ENCODE measurements at regions not wholly inside any gene's neighbourhood (a gene's known extent, or its start where the extent isn't known, plus 50 kb on each side); places are given as distances from the start of the nearest gene placed in this dataset.
"Not testable (repeated sequence)": the region's sequence is repeated elsewhere in the genome, so short reads cannot be mapped to it uniquely, and the experiment has no call there.

DNA sequence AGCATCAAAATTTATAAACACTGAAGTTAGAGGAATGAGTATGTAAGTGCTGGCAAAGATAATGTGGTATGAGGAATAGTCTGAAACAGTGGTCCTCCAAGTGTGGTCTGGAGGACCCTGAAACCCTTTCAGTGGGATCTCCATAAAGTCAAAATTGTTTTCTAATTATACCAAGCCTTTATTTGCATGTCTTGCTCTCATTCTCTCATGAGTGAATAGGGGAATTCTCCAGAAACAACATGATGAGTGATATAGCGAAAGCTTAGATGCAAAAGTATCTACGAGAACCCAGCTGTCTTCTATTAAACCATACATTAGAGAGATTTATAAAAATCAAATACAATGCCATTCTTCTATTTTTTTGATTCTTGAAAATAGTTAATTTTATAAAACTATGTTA, 145.0 kb upstream of the RAG2 start:
- no peak for DNase-seq (ENCODE audit: low read depth in 2 of 2)

DNA sequence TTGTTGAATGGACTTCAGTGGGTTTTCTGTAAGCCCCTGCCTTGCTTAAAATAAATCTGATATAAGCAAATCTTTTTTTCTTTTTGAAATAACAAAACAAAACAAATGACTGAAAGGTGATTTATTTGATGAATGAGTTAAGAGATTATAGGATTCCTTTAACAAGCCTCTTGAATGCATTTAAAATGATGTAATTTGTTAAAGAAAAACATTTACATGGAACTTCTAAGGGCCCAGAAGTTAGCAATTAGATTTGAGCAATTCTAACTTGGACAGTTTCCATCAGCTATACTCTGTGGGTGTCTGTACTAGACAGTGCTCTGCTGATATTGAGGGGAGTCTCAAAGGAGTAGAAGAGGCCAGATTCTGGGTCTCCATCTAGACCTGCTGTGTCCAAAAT, 143.5 kb upstream of the RAG2 start:
- no peak for DNase-seq (ENCODE audit: low read depth in 2 of 2)

DNA sequence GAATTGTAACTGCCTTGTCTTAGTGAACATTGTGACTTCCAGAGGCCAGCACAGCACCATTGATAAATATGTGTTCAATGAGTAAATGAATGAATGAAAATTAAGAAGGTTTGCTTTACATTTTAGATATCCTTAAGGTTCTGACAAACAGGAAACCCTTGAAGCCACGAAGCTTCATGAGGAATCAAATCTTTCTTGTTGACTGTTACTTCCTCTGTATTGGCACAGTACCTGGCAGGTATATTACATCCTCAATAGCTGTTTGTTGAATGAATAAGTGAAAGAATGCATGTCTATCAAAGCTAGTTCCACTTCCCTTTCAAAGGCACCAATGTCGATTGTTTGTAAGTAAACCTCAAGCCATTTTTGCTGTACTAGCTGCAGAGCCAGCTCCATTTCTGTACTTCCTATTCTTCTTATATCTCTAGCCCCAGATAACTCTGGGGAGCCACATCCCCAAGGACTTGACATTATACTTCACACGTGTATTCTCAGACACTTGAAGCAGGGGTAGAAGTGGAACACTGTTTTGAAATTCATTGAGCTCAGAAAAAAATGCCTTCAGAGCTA, 140.3 kb upstream of the RAG2 start:
- DNase-seq (ENCODE audit: low read depth in 2 of 2) = no peak

DNA sequence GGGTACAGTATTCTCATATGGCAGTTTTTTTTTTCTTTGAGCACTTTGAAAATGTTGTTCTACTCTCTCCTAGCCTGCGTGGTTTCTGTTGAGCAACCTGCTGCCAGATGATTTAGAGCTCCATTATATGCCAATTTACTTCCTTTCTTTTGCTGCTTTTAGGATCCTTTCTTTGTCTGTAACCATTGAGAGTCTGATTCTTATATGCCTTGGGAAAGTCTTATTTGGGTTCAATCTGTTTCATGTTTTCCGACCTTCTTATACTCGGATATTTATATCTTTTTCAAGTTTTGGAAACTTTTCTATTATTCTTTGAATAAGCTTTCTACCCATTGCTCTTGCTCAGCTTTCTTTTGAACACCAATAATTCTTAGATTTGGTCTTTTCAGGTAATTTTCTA, 138.1 kb upstream of the RAG2 start:
- DNase-seq (ENCODE audit: low read depth in 2 of 2) = no peak

DNA sequence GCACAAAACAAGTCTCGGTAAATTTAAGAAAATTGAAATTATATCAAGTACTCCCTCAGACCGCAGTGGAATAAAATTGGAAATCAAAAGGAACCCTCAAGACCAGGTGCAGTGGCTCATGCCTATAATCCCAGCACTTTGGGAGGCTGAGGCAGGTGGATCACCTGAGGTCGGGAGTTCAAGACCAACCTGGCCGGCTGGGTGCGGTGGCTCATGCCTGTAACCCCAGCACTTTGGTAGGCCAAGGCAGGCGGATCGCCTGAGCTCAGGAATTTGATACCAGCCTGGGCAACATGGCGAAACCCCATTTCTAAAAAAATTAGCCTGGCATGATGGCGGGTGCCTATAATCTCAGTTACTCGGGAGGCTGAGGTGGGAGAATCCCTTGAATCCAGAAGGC, 135.7 kb upstream of the RAG2 start:
- not testable (repeated sequence) for DNase-seq (ENCODE audit: low read depth in 2 of 2)

DNA sequence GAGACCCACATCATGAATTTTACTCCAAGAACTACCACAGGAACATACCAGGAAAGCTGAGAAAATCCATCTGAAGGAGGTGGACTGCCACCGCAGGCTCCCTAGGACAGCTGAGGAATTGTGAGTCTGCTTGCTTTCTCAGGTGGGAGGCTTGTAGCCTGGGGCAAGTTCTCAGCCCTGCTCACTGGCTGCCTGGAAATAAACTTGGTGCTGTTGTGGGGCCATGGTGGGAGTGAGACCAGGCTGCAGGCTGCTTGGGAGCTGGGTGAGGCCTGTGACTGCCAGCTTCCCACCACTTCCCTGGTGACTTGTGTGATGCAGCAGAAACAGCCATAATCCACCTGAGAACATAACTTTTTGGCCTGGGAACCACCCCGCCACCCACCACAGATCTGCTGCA, 132.7 kb upstream of the RAG2 start:
- no peak for DNase-seq (ENCODE audit: low read depth in 2 of 2)

DNA sequence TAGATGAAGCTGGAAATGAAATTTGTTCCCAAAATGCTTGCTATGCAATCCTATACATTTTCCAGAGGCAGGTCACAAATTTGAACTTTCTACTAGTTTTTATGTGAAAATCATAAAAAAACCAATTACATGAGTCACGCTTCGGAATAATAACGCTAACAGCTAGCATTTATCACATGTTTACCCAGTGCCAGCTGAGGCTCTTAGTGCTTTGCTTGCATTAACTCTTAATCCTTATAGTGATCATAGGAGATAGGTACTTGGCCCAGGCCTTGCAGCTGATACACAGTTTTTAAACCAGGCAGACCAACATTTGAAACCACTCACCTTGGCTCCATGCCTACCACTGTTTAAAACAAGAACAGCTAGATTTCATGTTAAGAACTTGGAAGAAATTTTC, 131.8 kb upstream of the RAG2 start:
- no peak for DNase-seq (ENCODE audit: low read depth in 2 of 2)

DNA sequence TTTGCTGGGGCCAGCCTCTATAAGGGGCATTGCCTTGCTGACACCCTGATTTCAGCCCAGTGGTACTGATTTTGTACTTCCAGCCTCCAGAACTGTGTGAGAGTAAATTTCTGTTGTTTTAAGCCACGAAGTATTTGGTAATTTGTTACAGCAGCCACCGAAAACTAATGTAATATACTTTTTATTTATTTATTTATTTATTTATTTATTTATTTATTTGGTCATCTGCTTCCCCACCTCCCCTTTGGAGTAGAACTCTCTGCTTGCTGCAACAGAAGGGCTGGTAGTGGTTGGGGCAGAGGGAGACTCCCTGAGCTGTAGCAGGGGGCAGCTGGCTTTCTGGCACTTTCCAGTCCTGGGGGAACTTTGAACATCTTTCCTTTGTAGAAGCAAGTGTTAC, 128.4 kb upstream of the RAG2 start:
- no peak for DNase-seq (ENCODE audit: low read depth in 2 of 2)

DNA sequence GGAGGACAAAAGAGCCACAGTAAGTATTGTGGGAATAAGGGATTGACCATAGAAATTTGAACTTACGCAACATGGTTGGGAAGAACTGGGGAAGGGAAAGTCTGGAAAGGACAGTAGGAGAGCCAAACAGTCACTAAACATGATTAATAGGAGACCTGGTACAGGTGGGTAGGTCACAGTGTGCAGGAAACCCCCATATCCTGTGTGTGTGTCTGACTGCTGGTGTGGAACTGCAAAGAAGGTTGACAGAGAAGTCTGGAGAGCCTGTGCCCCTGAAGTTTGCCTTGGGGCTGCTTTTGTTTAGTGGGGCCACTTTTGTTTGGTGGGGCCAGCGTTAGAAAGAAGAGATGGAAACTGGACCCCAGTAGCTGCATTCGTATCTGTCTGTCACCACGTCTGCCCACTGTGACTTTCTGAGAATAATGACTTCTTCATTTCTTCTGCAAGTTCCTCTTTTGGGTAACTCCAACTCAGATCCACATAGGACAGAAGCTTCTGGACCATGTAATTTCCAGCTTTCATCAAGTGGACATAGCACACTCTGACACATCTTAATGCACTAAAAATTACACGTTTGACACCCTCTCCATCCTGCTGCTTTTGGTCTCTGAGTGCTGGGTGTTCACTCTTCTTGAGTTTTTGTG, 126.8 kb upstream of the RAG2 start:
- no peak for DNase-seq (ENCODE audit: low read depth in 2 of 2)

DNA sequence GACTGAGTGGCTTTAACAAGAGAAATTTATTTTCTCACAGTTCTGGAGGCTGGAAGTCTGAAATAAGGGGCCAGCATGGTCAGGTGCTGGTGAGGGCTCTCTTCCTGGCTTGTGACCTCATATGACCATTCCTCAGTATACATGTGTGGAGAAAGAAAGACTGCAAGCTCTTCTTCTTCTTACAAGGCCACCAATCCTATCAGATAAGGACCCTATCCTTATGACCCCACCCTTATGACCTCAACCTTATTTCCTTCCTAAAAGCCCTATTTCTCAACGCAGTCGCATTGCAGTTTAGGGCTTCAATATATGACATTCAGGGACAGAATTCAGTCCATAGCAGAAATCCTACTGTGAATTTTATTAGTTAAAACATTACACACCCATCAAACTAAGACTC, 124.4 kb upstream of the RAG2 start:
- no peak for DNase-seq (ENCODE audit: low read depth in 2 of 2)

DNA sequence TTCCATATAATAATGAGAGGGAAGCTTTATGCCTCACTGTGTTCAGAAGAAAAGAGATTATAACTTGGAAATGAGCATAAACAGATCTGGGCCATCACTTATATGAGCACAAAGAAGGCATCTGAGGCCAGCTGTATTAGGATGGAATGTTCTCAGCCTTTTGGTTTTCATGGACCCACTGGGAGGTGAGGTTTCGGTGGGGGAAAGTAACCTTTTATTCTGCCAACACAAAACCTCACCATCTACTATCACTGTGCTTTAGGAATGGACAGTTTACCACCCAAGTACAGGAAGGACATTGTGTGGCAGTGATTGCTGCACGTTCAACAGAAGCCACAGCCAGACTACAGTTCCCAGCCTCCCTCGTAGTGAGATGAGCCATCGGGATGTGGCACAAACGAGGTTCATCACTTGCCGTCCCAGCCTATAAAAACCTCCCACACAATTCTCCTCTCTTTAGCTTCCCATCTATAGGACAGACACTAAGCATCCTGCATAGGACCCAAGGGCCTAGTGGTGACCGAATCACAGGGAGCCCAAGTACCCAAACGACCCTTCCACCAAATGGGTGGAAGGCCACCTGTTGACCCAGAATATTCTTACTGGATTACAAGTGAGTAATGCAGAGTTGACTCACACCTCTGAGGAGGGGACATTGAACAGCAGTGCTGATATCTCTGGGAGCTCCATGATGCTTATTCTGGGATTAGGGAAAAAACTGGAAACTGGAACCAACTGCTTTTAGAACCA, 121.5 kb upstream of the RAG2 start:
- no peak for DNase-seq (ENCODE audit: low read depth in 2 of 2)

DNA sequence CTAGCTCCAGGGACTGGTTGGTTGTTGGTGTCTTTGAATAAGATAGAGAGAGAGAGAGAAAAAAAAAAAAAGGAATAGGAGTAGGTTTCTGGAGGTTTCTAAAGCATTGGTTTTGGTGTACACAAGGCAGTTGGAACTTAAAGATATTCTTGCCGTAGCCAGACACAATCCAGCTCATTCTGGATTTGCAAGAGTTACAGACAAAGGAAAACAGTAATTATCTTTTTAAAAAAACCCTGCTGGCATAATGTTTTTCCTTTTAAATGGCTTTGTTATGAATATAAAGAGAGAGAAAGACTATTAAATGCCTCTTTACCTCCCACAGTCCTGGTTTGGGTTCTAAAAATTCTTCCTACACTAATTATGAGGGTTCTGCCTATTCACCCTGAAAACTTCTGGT, 120.4 kb upstream of the RAG2 start:
- no peak for DNase-seq (ENCODE audit: low read depth in 2 of 2)

DNA sequence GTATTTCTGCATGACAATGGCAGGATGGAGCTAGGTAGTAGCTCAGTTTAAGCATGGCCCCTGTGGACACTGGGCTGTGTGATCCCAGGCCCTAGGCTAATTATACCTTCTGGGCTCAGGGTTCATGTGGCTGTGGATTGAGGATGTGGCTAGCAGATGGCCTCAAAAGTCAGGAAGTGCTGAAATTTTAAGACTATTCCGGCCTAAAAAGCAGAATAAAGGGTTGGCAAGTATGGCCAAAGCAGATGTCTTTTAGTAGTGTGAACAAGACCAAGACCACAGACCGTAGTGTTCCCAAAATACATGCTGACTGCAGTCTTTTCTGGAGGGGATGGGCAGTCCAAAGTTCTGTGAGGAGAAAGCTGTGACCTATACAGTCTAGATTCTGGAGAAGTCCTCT, 115.7 kb upstream of the RAG2 start:
- DNase-seq (ENCODE audit: low read depth in 2 of 2) = no peak

DNA sequence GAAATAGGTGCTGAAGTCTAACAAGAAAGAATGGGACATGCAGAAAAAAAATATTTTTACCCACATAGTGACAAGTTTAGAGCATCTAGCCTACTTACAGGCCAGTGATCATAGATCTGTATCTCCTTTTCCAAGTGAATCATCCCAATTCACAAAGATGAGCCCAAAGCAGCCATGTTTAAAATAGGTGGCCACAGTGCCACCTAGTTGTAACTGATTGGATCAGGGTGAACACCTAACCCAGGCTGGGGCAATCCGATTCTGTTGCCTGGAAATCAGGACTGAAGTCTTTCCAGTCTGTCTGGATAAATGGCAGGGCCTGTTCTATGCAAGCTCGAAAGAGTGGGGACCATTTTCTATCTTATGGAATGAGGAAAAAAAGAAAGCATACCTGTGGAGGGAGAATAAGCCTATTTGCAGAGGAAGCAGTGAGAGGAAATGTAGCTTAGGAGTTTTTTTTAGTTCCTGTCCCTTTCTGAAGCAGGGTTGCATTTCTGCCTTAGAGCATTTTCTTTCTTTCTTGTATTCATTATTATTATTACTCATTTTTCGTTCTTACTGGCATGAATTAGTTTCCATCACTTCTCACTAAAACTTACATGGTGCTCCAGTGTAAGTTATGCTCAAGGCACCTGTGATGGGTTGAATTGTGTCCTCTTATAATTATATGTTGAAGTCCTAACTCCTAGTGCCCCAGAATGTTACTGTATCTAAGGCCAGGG, 113.2 kb upstream of the RAG2 start:
- DNase-seq (ENCODE audit: low read depth in 2 of 2) = no peak
